ENCODE measurements at regions not wholly inside any gene's neighbourhood (a gene's known extent, or its start where the extent isn't known, plus 50 kb on each side); places are given as distances from the start of the nearest gene placed in this dataset.

- no peak overlapping the region for H3K27ac ChIP-seq
- no peak for TF ChIP-seq CTCF (conservative IDR thresholded peaks at IDR 0.05)
Measured at GRCh38 chr2:185921048-185921756, 182.6 kb downstream of the FSIP2 start.

- no peak overlapping the region for H3K27ac ChIP-seq
- no peak for TF ChIP-seq CTCF (conservative IDR thresholded peaks at IDR 0.05)
Measured at GRCh38 chr2:185934232-185934631, 195.6 kb downstream of the FSIP2 start.

GRCh38 chr2:185939858-185940257 is 201.3 kb downstream of the FSIP2 start:
- no peak for TF ChIP-seq CTCF (conservative IDR thresholded peaks at IDR 0.05)
- no peak overlapping the region for H3K27ac ChIP-seq

- no peak for TF ChIP-seq CTCF (conservative IDR thresholded peaks at IDR 0.05)
- H3K27ac ChIP-seq = no peak overlapping the region
Measured at GRCh38 chr2:185942855-185943254, 204.3 kb downstream of the FSIP2 start.

- H3K27ac ChIP-seq = no peak overlapping the region
- TF ChIP-seq CTCF (conservative IDR thresholded peaks at IDR 0.05) = no peak
Measured at GRCh38 chr2:185947722-185948121, 209.1 kb downstream of the FSIP2 start.

GRCh38 chr2:185952100-185952499 is 213.5 kb downstream of the FSIP2 start:
- H3K27ac ChIP-seq = no peak overlapping the region
- no peak for TF ChIP-seq CTCF (conservative IDR thresholded peaks at IDR 0.05)

- TF ChIP-seq CTCF (conservative IDR thresholded peaks at IDR 0.05) = no peak
- H3K27ac ChIP-seq = no peak overlapping the region
Measured at GRCh38 chr2:185954389-185954788, 215.8 kb downstream of the FSIP2 start.

Measured in VCaP (cell line).